ENCODE measurements at regions not wholly inside any gene's neighbourhood (a gene's known extent, or its start where the extent isn't known, plus 50 kb on each side); places are given as distances from the start of the nearest gene placed in this dataset.

DNA sequence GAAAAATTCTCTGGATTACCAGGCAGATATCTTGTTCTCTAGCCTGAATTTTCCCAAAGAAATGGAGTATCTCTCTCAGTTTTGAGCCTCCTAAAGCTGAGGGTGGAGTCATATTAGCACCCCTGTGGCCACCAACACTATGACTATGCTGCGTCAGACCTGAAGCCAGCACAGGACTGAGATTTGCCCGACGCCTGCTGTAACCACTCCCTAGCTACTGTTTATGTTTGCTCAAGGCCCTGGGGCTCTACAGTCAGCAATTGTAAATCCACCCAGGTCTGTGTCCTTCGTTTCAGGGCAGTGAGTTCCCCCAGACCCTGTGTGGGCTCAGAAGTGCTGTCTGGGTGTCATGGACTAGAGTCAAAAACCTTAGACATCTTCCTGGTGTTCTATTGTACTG is 61.4 kb downstream of the ZXDA start:
- Histone ChIP-seq H3K27ac (ENCODE audit: low read depth, low read length) (no peak overlapping the region), H3K27me3 (ENCODE audit: control insufficient read depth in 5 of 5, insufficient read depth in 4 of 5, low read length in 5 of 5) (peaks cover 3 to 17% (median 9%) of the 10 kb centered on the region in 5 donors), H3K4me1 (ENCODE audit: control insufficient read depth in 5 of 5, insufficient read depth in 5 of 5, low read length in 5 of 5) (no peaks in the 10 kb centered on the region), H3K9me3 (ENCODE audit: control insufficient read depth in 5 of 5, low read length in 5 of 5) (peaks cover 0 to 32% (median 9%) of the 10 kb centered on the region in 5 donors), H3K9ac (ENCODE audit: low read length in 5 of 5) (no peak overlapping the region), H3K4me3 (ENCODE audit: low read depth in 1 of 5, low read length in 5 of 5) (no peak overlapping the region), H3K36me3 (ENCODE audit: control insufficient read depth in 5 of 5, insufficient read depth in 5 of 5, low read length in 5 of 5) (no peaks in the 10 kb centered on the region)

GRCh38 chrX:57822818-57823217 is 87.4 kb downstream of the ZXDA start:
- peaks cover 0 to 5% (median 3%) of the 10 kb centered on the region in 5 donors for H3K27me3 ChIP-seq (ENCODE audit: control insufficient read depth in 5 of 5, insufficient read depth in 4 of 5, low read length in 5 of 5)
- H3K27ac ChIP-seq (ENCODE audit: low read depth, low read length): no peak overlapping the region
- no peak overlapping the region for H3K4me3 ChIP-seq (ENCODE audit: low read depth in 1 of 5, low read length in 5 of 5)
- no peaks in the 10 kb centered on the region for H3K9me3 ChIP-seq (ENCODE audit: control insufficient read depth in 5 of 5, low read length in 5 of 5)
- no peak overlapping the region for H3K9ac ChIP-seq (ENCODE audit: low read length in 5 of 5)
- H3K36me3 ChIP-seq (ENCODE audit: control insufficient read depth in 5 of 5, insufficient read depth in 5 of 5, low read length in 5 of 5): no peaks in the 10 kb centered on the region
- peaks cover 0 to 3% (median 0%) of the 10 kb centered on the region in 5 donors for H3K4me1 ChIP-seq (ENCODE audit: control insufficient read depth in 5 of 5, insufficient read depth in 5 of 5, low read length in 5 of 5)

DNA sequence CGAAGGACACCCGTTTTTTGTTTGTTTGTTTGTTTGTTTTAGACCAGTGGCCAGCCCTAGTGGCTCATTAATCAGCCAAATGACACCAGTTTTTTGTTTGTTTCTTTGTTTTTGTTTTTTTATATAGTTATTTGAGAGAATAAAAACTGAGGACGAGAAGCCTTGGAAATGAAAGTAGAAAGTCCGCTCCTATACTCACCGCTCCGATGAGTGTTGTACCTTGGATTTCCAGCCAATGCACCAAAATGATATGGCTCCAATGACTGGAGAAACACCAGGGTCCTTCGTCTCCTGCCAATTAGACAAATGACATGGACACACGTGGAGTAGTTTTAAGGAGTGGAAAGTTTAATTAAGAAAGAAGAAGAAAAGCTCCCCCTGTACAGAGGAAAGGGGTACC is 87.9 kb downstream of the ZXDA start:
- Histone ChIP-seq H3K9ac (ENCODE audit: low read length in 5 of 5) (peak overlapping the region in 1 of 5 donors; percentile 8), H3K4me3 (ENCODE audit: low read depth in 1 of 5, low read length in 5 of 5) (peak overlapping the region in 4 of 5 donors; percentile 2 to 52 (median 20)), H3K36me3 (ENCODE audit: control insufficient read depth in 5 of 5, insufficient read depth in 5 of 5, low read length in 5 of 5) (no peaks in the 10 kb centered on the region), H3K27me3 (ENCODE audit: control insufficient read depth in 5 of 5, insufficient read depth in 4 of 5, low read length in 5 of 5) (peaks cover 0 to 5% (median 2%) of the 10 kb centered on the region in 5 donors), H3K9me3 (ENCODE audit: control insufficient read depth in 5 of 5, low read length in 5 of 5) (no peaks in the 10 kb centered on the region), H3K27ac (ENCODE audit: low read depth, low read length) (no peak overlapping the region), H3K4me1 (ENCODE audit: control insufficient read depth in 5 of 5, insufficient read depth in 5 of 5, low read length in 5 of 5) (peaks cover 0 to 3% (median 0%) of the 10 kb centered on the region in 5 donors)

DNA sequence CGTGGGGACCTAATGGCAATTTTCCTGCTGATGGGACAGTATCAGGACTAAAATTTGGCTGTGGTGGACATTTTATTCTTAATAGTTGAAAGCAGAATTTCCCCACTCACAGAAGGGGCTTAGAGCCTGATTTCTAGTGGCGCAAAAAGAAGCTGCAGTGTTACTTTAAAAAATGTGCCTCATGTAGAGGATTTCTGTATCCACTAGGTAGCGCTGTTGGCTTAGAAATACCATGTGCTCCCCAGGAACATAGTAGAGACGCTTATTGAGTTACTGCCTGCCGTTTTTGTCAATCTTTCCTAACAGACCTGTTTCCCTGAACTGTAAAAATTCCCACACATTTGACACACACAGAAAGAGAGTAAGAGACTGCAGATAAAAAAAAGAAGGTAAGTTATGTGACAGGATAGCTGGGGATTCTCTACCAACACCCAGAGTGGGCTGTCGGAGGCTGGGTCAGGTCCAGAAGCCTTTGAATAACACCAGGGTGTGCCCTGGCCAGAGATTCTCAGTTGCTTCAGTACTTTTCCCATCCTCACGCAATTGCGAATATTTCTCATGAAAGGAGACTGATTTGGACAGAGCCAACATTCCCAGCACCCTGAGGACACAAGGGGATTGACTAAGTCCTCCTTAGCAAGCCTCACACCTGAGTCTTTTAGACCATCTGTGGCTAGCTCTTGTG is 88.4 kb downstream of the ZXDA start:
- Histone ChIP-seq H3K27me3 (ENCODE audit: control insufficient read depth in 5 of 5, insufficient read depth in 4 of 5, low read length in 5 of 5) (peaks cover 0 to 5% (median 2%) of the 10 kb centered on the region in 5 donors), H3K9me3 (ENCODE audit: control insufficient read depth in 5 of 5, low read length in 5 of 5) (no peaks in the 10 kb centered on the region), H3K9ac (ENCODE audit: low read length in 5 of 5) (peak overlapping the region in 1 of 5 donors; percentile 8), H3K4me3 (ENCODE audit: low read depth in 1 of 5, low read length in 5 of 5) (peak overlapping the region in 4 of 5 donors; percentile 2 to 52 (median 20)), H3K4me1 (ENCODE audit: control insufficient read depth in 5 of 5, insufficient read depth in 5 of 5, low read length in 5 of 5) (peaks cover 0 to 3% (median 0%) of the 10 kb centered on the region in 5 donors), H3K36me3 (ENCODE audit: control insufficient read depth in 5 of 5, insufficient read depth in 5 of 5, low read length in 5 of 5) (no peaks in the 10 kb centered on the region), H3K27ac (ENCODE audit: low read depth, low read length) (no peak overlapping the region)

DNA sequence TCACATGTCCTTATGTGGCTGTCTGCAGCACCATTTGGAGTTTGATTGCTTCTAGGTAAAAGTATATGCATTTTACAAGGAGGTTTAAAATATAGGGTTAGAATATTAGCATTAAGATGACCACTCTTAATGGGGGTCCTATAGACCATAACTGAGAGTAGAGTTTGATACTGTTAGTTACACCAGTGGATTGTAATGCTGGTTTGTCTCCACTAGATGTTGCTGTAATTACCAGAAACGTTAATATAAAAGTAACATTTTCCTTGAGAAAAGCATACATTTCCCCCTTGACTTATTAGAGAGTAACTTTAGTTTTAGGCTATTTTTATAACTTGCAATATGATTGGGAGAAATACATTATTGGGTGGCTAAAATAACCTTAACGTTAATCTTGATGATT is 93.0 kb downstream of the ZXDA start:
- no peak overlapping the region for H3K27ac ChIP-seq (ENCODE audit: low read depth, low read length)
- H3K4me3 ChIP-seq (ENCODE audit: low read depth in 1 of 5, low read length in 5 of 5): no peak overlapping the region
- H3K9ac ChIP-seq (ENCODE audit: low read length in 5 of 5): no peak overlapping the region
- H3K9me3 ChIP-seq (ENCODE audit: control insufficient read depth in 5 of 5, low read length in 5 of 5): peaks cover 0 to 4% (median 0%) of the 10 kb centered on the region in 5 donors
- H3K36me3 ChIP-seq (ENCODE audit: control insufficient read depth in 5 of 5, insufficient read depth in 5 of 5, low read length in 5 of 5): no peaks in the 10 kb centered on the region
- peaks cover 0 to 3% (median 0%) of the 10 kb centered on the region in 5 donors for H3K4me1 ChIP-seq (ENCODE audit: control insufficient read depth in 5 of 5, insufficient read depth in 5 of 5, low read length in 5 of 5)
- peaks cover 0 to 11% (median 4%) of the 10 kb centered on the region in 5 donors for H3K27me3 ChIP-seq (ENCODE audit: control insufficient read depth in 5 of 5, insufficient read depth in 4 of 5, low read length in 5 of 5)

DNA sequence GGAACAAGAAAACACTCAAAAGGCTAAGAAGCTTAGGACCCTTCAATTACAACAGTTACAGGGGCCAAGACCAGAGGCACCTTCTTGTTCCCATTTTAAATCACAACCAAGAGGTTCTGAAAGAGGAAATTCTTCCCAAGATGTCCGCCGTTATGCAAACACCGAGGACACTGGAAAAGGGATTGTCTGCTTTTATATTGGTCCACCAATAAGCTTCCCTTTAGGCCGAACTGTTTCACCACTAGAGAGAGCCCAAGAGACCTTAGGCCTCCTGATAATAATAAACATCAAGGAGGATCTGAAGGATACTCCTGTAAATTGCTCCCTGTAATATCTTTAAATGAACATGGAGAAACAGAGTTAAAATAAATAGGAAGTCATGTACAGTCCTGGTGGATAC is 92.6 kb upstream of the NLRP2B start:
- Histone ChIP-seq H3K9me3 (ENCODE audit: control insufficient read depth in 5 of 5, low read length in 5 of 5) (peaks cover 0 to 4% (median 0%) of the 10 kb centered on the region in 5 donors), H3K4me1 (ENCODE audit: control insufficient read depth in 5 of 5, insufficient read depth in 5 of 5, low read length in 5 of 5) (no peaks in the 10 kb centered on the region), H3K9ac (ENCODE audit: low read length in 5 of 5) (no peak overlapping the region), H3K27me3 (ENCODE audit: control insufficient read depth in 5 of 5, insufficient read depth in 4 of 5, low read length in 5 of 5) (no peaks in the 10 kb centered on the region), H3K27ac (ENCODE audit: low read depth, low read length) (no peak overlapping the region), H3K4me3 (ENCODE audit: low read depth in 1 of 5, low read length in 5 of 5) (no peak overlapping the region), H3K36me3 (ENCODE audit: control insufficient read depth in 5 of 5, insufficient read depth in 5 of 5, low read length in 5 of 5) (no peaks in the 10 kb centered on the region)

DNA sequence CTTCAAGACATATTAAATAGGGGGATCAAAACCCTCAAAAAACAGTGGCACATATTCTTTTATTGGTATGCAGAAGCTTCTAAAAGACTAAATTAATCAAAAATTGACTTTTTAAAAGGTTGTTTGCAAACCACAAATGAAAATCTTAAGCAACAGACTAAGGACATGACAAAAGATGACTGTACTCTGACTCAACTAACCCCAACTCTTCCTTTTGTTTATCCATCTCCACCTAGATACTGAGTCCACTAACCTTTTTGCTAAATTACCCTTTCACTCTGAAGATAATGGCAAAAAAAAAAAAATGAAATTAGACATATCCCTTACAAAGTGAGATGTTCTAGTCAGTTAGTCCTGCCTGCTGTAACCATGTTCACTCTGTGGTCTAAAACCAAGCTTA is 91.6 kb upstream of the NLRP2B start:
- Histone ChIP-seq H3K4me3 (ENCODE audit: low read depth in 1 of 5, low read length in 5 of 5) (no peak overlapping the region), H3K9ac (ENCODE audit: low read length in 5 of 5) (no peak overlapping the region), H3K27me3 (ENCODE audit: control insufficient read depth in 5 of 5, insufficient read depth in 4 of 5, low read length in 5 of 5) (no peaks in the 10 kb centered on the region), H3K27ac (ENCODE audit: low read depth, low read length) (no peak overlapping the region), H3K9me3 (ENCODE audit: control insufficient read depth in 5 of 5, low read length in 5 of 5) (peaks cover 0 to 4% (median 0%) of the 10 kb centered on the region in 5 donors), H3K4me1 (ENCODE audit: control insufficient read depth in 5 of 5, insufficient read depth in 5 of 5, low read length in 5 of 5) (no peaks in the 10 kb centered on the region), H3K36me3 (ENCODE audit: control insufficient read depth in 5 of 5, insufficient read depth in 5 of 5, low read length in 5 of 5) (no peaks in the 10 kb centered on the region)

DNA sequence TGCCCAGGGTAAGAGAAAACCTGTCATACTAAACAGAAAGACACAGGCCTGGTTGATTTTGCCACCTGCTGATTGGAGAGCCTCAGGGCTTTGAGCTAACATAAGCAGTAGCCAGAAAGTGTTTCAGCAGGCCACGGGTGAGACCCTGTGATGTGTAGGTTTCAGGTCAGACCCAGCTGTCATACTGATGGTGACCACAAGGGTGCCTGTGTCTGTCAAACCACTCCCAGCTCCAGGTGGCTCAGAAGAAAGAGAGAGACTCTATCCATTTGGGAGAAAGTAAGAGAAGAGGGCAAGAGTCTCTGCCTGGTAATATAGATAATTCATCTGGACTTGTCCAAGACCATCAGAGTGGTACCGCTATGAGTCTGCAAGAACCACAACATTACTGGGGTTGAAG is 72.8 kb upstream of the NLRP2B start:
- no peak overlapping the region for H3K27ac ChIP-seq (ENCODE audit: low read depth, low read length)
- H3K36me3 ChIP-seq (ENCODE audit: control insufficient read depth in 5 of 5, insufficient read depth in 5 of 5, low read length in 5 of 5): no peaks in the 10 kb centered on the region
- peaks cover 9 to 22% (median 11%) of the 10 kb centered on the region in 5 donors for H3K9me3 ChIP-seq (ENCODE audit: control insufficient read depth in 5 of 5, low read length in 5 of 5)
- H3K4me3 ChIP-seq (ENCODE audit: low read depth in 1 of 5, low read length in 5 of 5): no peak overlapping the region
- no peak overlapping the region for H3K9ac ChIP-seq (ENCODE audit: low read length in 5 of 5)
- no peaks in the 10 kb centered on the region for H3K4me1 ChIP-seq (ENCODE audit: control insufficient read depth in 5 of 5, insufficient read depth in 5 of 5, low read length in 5 of 5)
- no peaks in the 10 kb centered on the region for H3K27me3 ChIP-seq (ENCODE audit: control insufficient read depth in 5 of 5, insufficient read depth in 4 of 5, low read length in 5 of 5)

- no peak overlapping the region for H3K9ac ChIP-seq (ENCODE audit: low read length in 5 of 5)
- H3K27ac ChIP-seq (ENCODE audit: low read depth, low read length): no peak overlapping the region
- no peak overlapping the region for H3K4me3 ChIP-seq (ENCODE audit: low read depth in 1 of 5, low read length in 5 of 5)
- peaks cover 0 to 21% (median 16%) of the 10 kb centered on the region in 5 donors for H3K27me3 ChIP-seq (ENCODE audit: control insufficient read depth in 5 of 5, insufficient read depth in 4 of 5, low read length in 5 of 5)
- peaks cover 0 to 3% (median 2%) of the 10 kb centered on the region in 5 donors for H3K9me3 ChIP-seq (ENCODE audit: control insufficient read depth in 5 of 5, low read length in 5 of 5)
- H3K36me3 ChIP-seq (ENCODE audit: control insufficient read depth in 5 of 5, insufficient read depth in 5 of 5, low read length in 5 of 5): no peaks in the 10 kb centered on the region
- no peaks in the 10 kb centered on the region for H3K4me1 ChIP-seq (ENCODE audit: control insufficient read depth in 5 of 5, insufficient read depth in 5 of 5, low read length in 5 of 5)
These were observed 61.0 kb upstream of the NLRP2B start for GRCh38 chrX:57741107-57741506.

- H3K4me3 ChIP-seq (ENCODE audit: low read depth in 1 of 5, low read length in 5 of 5): no peak overlapping the region
- H3K27ac ChIP-seq (ENCODE audit: low read depth, low read length): no peak overlapping the region
- no peaks in the 10 kb centered on the region for H3K36me3 ChIP-seq (ENCODE audit: control insufficient read depth in 5 of 5, insufficient read depth in 5 of 5, low read length in 5 of 5)
- no peak overlapping the region for H3K9ac ChIP-seq (ENCODE audit: low read length in 5 of 5)
- peaks cover 0 to 3% (median 0%) of the 10 kb centered on the region in 5 donors for H3K9me3 ChIP-seq (ENCODE audit: control insufficient read depth in 5 of 5, low read length in 5 of 5)
- H3K4me1 ChIP-seq (ENCODE audit: control insufficient read depth in 5 of 5, insufficient read depth in 5 of 5, low read length in 5 of 5): no peaks in the 10 kb centered on the region
- H3K27me3 ChIP-seq (ENCODE audit: control insufficient read depth in 5 of 5, insufficient read depth in 4 of 5, low read length in 5 of 5): peaks cover 0 to 23% (median 12%) of the 10 kb centered on the region in 5 donors
These were observed 57.8 kb upstream of the NLRP2B start for GRCh38 chrX:57737881-57738280.
